ENCODE measurements at regions not wholly inside any gene's neighbourhood (a gene's known extent, or its start where the extent isn't known, plus 50 kb on each side); places are given as distances from the start of the nearest gene placed in this dataset.
"Not testable (repeated sequence)": the region's sequence is repeated elsewhere in the genome, so short reads cannot be mapped to it uniquely, and the experiment has no call there.

DNA sequence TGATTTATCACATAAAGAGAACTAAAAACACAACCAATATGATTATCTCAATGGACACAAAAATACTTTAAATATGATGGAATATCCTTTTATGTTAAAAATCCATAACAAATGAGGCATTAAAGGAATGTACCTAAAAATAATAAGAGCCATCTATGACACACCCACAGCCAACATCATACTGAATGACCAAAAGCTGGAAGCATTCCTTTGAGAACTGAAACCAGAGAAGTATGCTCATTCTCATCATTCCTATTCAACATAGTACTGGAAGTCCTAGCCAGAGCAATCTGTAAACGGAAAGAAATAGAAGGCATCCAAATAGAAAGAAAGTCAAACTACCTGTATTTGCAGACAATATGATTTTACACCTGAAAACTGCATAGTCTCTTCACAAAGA is 671.0 kb downstream of the SLITRK1 start:
- FAIRE-seq, result no peak

DNA sequence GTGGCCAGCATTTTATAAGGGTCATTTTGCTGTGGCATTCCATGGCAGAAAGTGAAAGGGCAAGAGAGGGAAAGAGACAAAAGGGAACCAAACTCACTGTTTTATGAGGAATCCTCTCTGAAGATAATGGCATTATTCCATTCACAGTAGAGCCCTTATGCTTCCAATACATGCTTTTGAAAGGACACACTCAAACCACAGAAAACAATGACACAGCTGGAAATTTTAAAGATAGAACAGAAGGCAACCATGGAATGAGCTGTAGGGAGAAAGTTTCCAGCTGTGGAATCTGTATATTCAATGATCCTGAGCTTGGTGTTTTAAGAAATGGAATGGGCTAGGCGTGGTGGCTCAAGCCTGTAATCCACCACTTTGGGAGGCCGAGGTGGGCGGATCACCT is 677.4 kb downstream of the SLITRK1 start:
- no peak for FAIRE-seq

- no peak for FAIRE-seq
These were observed 680.8 kb downstream of the SLITRK1 start for GRCh38 chr13:83201506-83201905.

GRCh38 chr13:83197316-83197715 is 685.0 kb downstream of the SLITRK1 start:
- no peak for FAIRE-seq

DNA sequence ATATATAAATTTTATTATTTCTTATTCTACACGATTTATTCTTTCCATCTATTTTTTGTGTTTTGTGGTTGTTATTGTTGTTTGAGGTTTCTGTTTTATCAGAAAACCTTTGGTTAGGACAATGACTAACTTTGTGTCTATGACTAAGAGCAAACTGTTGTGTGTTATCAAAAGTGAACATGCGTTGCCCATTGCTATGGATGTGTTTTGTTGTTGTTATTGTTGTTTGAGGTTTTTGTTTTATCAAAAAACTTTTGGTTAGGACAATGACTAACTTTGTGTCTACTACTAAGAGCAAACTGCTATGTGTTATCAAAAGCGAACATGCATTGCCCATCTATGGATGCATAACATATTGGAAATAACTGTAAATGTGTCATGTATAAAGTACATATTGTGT is 692.3 kb downstream of the SLITRK1 start:
- no peak for FAIRE-seq

DNA sequence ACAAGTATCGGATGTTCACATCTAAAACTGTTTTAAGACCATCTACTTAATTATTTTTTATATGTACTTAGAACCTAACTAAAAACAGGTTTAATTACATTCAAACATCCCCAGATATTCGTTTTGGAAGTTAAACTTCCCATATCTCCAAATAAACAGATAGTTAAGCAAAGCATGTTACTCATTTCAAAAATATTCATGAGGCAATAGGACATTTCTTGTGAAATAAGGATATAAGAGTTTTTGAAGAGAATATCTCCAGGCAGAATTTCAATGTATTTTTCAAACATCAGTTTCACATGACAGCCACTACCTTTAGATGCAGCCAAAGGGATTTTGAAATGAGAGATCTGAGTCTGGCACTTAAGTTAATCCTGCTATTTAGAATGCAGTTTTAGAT is 697.5 kb downstream of the SLITRK1 start:
- no peak for FAIRE-seq

DNA sequence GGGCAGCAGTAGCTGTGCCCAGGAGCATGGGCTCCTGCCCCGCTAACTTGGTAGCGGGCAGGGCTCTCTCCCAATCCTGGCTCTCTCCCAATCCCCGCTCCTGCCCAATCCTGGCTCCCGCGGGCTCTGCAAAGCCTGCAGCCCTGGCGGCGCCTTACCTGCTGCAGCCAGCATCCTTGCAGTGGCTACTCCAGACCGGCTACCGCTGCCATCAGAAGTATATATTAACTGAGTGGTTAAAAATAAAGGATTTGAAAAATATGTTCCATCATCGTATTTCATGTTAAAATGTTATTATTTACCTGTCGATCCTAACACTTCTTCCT is 698.2 kb downstream of the SLITRK1 start:
- no peak for FAIRE-seq

DNA sequence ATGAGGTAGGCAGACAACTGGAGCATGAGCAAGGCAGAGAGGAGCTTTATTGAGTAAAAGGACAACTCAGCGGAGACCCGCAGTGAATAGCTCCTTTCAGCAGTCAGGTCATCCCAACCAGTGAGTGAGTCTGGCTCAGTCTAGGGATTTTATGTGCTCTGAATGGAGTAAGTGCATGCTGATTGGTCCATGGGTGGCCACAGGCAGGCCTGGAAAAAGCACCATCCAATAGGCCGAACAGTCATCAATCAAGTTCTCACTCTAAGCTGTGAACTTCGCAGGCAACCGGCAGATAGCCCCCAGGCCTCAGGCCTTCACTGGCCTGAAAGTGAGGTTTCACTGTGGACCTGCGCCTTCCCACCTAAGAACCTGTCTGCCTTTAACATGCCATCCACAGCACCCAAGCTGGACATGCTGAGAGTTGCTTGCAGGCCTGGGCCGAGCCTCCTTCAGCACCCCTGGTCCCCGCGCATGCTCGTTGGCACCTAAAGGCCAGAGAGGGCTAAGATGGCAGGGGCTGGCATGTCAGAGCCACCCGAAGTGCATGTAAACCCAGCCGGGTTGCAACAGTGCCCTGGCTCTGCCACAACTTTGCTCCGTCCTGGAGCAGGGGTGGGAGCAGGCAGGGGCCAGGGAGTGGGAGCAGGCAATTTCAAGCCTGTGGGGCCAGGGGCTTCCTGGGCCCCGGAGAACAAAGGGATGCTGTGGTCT is 698.7 kb downstream of the SLITRK1 start:
- no peak for FAIRE-seq

GRCh38 chr13:83182845-83183244 is 699.4 kb downstream of the SLITRK1 start:
- FAIRE-seq, result no peak

GRCh38 chr13:83178008-83178407 is 704.3 kb downstream of the SLITRK1 start:
- FAIRE-seq, result peak; percentile 33

DNA sequence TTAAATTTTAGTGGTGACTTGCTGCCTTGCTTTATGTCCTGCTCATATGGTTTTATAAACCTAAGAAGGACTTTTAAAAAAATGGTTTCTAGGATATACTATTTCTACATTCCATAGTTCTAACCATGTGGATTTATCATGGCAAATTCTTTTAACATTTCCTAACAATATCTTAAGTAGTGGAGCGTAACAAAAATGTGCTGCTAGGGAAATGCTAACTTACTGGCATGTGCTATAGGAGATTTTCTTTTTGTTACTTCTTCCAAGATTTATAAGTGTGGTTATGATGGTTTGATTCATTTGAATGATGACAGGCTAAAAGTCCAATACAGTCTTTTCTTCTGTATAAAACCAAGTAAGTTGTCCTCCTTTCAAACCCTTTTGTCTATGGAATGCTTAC is 713.7 kb downstream of the SLITRK1 start:
- no peak for FAIRE-seq

GRCh38 chr13:83167203-83167602 is 715.1 kb downstream of the SLITRK1 start:
- FAIRE-seq, result no peak

GRCh38 chr13:83166550-83166949 is 715.7 kb downstream of the SLITRK1 start:
- FAIRE-seq, result no peak

DNA sequence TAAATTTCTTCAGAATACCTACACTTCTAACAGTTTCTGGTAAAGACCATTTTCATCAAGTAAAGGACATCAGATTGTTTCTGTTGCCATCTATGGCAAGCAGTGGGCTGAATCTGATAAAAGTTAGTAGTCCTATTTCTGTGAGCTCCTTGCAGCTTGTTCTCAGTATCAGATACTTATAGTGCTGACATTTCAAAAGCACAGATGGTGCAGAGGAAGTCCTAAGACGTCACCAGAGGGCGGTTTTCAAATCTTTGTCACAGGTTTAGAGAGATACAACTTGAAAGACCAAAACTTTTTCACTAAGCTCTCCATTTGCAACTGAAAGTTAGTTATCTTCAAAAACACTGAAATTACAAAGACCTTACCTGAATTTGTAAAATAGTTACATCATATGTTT is 719.8 kb downstream of the SLITRK1 start:
- FAIRE-seq, result no peak

DNA sequence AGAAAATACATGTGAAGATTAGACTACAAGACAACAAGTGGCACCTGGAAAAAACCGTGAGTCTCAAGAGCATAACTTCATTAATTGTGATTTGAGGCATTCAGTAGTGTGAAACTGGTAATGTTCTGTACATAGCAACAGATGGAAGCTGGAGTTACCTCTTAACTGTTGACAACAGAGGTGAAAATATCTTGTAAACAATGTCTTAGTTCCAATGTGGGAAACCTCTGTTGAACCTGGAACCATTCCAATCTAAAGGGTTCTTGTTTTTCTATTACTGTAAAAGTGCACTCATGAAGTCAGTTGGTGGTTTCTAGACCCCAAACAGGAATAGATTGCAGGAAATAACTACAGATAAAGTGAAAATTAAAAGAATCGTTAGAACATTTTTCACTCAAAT is 728.4 kb downstream of the SLITRK1 start:
- FAIRE-seq, result no peak

GRCh38 chr13:83151308-83151660 is 731.0 kb downstream of the SLITRK1 start:
- no peak for FAIRE-seq

- FAIRE-seq, result no peak
These were observed 731.5 kb downstream of the SLITRK1 start for GRCh38 chr13:83150616-83151307.

GRCh38 chr13:83136660-83137059 is 745.6 kb downstream of the SLITRK1 start:
- FAIRE-seq, result no peak

- no peak for FAIRE-seq
These were observed 756.5 kb downstream of the SLITRK1 start for GRCh38 chr13:83125791-83126190.

DNA sequence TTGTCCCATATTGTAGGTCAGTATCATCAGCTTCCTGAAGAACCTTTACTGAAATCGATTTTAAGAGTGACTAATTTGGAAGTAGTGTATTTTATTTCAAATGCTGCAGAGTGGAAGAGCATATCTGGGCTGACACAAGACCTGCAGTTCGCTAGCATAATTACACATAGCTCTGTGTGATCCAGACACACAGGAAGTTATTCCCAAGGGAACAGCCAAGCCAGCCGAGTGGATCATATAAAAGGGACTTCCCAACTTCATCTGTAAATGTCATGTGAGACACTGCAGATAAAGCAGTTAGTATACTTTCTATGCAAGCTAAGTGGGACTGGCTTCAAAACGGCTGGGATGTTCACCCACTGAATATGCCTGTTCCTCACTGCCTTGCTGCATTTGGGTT is 760.4 kb downstream of the SLITRK1 start:
- FAIRE-seq, result no peak

GRCh38 chr13:83117046-83117445 is 765.2 kb downstream of the SLITRK1 start:
- FAIRE-seq, result no peak

GRCh38 chr13:83101574-83102247 is 780.6 kb downstream of the SLITRK1 start:
- not testable (repeated sequence) for FAIRE-seq

DNA sequence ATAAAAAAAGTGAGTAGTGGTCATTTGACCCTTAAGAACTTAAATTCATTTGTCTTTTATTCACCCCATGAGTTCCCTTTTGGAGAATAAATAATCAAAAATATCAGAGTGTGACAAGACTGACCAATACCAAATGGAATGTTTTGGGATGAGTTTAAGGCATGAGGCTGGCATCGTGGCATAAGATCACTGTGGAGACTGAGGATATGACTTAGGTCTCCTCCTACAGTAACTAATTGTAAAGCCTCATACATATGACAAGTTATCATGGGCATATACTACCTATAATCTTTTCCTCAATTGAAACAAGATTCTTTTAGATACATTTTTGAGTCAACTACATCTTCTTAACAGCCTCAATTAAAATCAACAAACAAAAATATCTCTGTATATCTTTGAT is 782.0 kb downstream of the SLITRK1 start:
- FAIRE-seq, result no peak

DNA sequence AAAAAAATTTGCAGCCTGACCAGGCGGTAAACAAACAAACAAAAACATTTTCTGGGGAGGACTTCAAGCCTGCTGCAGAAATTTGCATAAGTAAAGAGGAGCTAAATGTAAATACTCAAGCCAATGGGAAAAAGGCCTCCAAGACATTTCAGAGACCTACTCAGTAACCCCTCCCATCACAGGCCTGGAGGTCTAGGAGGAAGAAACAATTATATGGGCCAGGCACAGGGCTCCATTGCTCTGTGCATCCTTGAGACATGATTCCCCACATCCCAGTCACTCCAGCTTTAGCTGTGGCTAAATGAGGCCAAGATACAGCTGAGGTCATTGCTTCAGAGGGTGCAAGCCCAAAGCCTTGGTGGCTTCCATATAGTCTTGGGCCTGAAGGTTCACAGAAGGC is 793.4 kb downstream of the SLITRK1 start:
- FAIRE-seq, result no peak
